ENCODE measurements at regions not wholly inside any gene's neighbourhood (a gene's known extent, or its start where the extent isn't known, plus 50 kb on each side); places are given as distances from the start of the nearest gene placed in this dataset.
A peak's percentile ranks its signal among the peaks of the same experiment; 100 is the strongest.
"Not testable (repeated sequence)": the region's sequence is repeated elsewhere in the genome, so short reads cannot be mapped to it uniquely, and the experiment has no call there.

GRCh38 chr1:29948581-29948980 is 712.3 kb downstream of the PTPRU start:
- no peak for DNase-seq

DNA sequence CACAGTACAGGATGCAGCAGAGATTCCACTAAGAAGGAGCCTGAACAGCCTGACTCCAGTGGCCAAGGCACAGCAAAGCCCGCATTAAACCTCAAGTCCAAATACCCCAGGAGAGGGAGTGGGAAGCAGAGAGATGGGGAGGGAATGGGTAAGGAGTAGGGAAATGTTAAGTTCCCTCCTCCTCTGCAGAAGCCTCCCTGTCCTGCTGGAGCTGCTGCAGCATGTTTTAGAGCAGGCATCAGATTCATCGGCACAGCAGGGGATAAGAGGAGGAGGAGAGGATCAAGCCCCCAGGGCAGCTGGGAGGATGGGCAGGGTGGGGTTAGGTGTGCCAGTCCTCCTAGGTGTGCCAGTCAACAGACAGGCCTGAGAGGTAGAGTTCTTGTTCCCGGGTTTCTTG is 709.7 kb downstream of the PTPRU start:
- no peak for DNase-seq

GRCh38 chr1:29945426-29945825 is 709.1 kb downstream of the PTPRU start:
- no peak for DNase-seq

DNA sequence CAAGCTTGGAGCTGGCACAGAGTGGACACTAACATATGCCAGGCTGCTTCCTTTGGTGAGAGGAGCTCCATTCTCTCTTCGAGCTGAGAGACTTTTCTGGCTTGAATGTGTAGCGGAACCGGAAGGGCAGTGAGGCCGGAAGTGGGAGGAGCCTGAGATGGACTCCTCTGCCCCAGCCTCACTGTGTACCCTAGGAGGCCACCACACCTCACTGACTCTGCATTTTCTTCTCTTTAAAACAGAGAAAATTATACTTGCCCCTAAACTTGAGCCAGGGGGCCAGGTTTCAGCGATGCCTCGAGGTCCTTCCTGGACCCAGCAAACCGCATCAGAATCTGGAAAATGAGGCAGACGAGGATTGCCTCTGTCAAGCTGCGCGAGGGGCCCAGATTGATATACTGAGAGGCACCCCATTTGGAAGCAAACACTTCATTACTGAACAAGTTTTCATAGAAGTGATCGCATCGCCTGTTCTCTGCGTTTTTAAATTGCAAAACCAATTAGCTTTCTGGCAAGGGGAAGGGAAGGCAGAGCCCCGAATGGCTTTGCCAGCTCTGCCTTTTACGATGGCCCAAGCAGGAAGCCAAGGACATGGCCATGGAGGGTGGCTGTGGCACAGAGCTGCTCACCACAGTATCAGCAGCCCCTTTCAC is 708.1 kb downstream of the PTPRU start:
- no peak for DNase-seq

- DNase-seq: no peak
Observed at GRCh38 chr1:29943034-29943433, 706.7 kb downstream of the PTPRU start.

- DNase-seq: no peak
Observed at GRCh38 chr1:29939079-29939478, 702.8 kb downstream of the PTPRU start.

GRCh38 chr1:29937356-29937755 is 701.0 kb downstream of the PTPRU start:
- DNase-seq: no peak

DNA sequence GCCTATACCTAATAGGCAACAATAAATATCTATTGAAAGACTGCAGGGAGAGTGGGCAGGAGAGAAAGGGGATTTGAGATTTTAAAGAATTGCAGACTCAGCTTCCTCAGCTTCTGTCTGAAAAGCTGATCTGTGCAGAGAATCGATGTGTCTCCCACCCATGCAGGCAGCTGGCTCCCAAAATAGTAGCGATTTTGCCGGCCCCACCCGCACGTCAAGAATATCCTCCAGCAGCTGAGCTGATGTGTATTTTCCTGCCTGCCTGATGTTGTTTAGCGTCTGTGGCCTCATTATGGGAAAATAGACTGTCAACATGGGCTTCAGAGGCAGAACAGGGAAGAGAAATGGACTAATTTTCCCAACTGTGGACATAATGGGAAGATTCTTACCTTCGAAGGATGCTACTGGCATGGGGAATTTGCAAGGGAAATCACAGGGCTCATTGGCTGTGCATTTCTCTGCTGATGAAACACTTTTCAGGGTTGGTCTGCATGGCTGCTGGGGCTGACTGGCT is 699.8 kb downstream of the PTPRU start:
- no peak for DNase-seq

- no peak for DNase-seq
Observed at GRCh38 chr1:29934255-29934772, 698.0 kb downstream of the PTPRU start.

DNA sequence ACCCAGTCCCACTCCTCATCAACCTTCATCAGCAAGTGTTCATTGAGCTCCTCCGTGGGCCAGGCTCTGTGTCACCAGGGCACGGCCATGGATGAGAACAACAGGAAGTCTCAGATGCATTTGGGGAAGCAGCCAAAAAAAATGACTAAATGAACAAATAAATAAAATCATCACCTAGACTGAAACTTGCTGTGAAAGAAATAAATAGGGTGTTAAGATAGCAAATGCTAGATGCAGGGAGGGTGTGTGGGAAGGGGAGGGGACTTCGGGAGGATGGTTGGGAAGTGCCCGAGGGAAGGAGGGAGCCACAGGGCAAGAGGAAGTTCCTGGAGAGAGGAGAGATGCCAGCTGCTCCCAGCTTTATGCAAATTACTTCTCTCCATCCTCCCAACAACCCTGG is 696.7 kb downstream of the PTPRU start:
- DNase-seq: no peak

DNA sequence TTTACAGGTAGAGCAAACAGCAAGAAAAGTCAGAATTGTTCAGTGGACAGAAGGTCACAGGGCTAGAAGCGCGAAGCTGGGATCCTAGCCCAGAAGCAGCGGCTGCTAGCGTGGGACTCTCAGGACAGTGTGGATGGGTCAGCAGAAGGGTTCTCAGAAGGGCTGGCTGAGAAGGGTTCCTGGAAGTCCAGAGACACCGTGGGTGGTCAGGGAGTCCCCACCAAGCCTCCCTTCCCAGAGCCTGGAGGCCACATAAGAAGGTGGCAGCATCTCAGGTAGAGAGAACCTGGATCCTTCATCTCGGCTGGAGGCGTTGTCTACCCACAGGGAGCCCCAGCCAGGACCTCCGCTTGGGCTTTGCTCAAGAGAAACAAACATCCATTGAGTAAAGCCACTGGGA is 696.3 kb downstream of the PTPRU start:
- no peak for DNase-seq

DNA sequence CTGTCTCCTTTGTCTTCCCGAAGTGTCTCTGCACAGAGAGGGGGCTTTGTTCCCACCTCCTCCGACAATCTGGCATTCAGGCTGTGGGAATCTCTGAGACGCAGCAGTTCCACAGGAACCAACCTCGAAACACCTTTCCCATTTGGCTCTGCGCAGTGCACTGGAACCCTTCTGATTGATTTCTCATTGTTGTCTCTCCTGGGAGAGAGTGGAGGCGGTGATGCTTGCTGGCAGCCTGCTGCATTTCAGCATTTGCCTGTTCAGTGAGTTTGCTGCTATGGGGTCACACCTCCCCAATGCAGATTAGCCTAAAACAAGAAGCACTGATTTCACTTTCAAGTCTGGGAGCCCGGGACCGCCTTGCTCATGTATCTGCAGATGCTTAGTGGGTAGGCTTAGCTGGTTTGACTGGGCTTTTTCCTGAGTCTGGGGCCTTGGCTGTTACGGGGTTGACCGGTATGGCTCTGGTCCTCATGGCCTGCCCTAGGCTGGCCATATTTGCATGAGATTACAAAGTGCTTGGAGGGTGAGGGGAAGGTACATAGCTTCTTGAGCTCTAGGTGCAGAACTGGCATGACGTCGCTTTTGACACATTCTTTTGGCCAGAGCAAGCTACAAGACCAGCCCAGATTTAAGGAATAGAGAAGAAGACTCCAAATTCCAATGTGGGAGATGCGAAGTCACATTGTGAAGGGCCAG is 695.3 kb downstream of the PTPRU start:
- no peak for DNase-seq

- no peak for DNase-seq
Observed at GRCh38 chr1:29925058-29925457, 688.7 kb downstream of the PTPRU start.

DNA sequence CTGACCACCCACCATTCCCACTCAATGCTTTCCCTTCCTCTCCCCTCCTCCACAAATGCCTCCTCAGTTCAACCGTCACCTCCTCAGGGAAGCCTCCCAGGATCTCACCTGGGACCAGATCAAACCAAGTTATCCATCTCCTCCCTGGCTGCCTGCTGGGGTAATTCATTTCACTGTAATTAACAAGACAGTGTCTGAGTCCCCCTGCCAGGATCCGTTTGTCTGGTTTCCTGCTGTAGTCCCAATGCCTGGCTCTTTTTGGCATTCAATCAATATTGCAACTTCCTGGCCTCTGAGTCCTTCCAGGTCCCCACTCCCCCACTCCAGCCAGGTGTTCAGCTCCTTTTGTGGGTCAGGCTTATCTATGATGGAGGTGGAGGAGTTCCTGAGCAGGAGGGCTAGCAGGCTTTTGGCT is 687.7 kb downstream of the PTPRU start:
- no peak for DNase-seq

- no peak for DNase-seq
Observed at GRCh38 chr1:29921741-29922140, 685.4 kb downstream of the PTPRU start.

DNA sequence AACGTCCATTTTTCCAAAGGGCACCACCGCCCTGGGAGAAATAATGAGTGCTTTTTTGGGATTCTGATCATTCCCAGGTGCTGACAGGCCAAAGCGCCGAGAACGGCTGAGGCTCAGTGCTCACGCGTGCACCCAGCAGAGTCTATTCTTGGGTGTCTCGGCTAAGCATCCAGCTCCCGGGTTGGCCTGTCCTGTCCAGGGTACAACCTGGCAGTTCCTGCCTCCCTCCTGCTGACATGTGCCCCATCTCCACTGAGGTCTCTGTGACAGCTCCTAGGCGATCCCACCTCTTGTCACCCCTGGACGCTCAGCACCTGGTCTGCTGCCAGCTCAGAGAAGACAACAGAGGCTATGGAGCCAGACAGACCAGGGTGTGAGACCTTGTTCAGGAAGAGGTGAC is 684.5 kb downstream of the PTPRU start:
- DNase-seq: no peak

DNA sequence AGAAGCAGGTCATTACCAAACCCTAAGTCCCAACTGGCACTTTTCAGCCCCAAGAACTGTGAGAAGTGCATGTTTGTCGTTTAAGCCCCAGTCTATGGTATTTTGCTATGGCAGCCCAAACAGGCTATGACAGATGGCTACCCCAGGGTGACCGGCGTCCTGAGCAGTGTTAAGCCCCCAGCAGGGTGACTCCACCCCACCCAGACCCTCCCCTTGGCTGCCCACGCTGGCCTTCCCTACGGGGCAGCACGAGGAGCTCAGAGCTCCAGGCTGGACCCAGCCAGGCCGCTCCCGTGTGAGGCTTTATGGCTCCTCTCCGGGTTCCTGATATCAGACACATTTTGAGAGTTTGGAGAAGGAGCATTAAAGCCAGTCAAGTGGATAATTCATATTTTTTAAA is 684.0 kb downstream of the PTPRU start:
- DNase-seq: no peak

DNA sequence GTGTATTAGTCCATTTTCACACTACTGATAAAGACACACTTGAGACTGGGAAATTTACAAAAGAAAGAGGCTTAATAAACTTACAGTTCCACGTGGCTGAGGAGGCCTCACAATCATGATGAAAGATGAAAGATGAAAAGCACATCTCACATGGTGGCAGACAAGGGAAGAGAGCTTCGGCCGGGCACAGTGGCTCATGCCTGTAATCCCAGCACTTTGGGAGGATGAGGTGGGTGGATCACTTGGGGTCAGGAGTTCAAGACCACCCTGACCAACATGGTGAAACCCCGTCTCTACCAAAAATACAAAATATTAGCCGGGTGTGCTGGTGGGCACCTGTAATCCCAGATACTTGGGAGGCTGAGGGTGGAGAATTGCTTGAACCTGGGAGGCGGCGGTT is 682.7 kb downstream of the PTPRU start:
- DNase-seq: not testable (repeated sequence)

GRCh38 chr1:29916656-29917369 is 680.5 kb downstream of the PTPRU start:
- no peak for DNase-seq

GRCh38 chr1:29914936-29915335 is 678.6 kb downstream of the PTPRU start:
- DNase-seq: no peak

DNA sequence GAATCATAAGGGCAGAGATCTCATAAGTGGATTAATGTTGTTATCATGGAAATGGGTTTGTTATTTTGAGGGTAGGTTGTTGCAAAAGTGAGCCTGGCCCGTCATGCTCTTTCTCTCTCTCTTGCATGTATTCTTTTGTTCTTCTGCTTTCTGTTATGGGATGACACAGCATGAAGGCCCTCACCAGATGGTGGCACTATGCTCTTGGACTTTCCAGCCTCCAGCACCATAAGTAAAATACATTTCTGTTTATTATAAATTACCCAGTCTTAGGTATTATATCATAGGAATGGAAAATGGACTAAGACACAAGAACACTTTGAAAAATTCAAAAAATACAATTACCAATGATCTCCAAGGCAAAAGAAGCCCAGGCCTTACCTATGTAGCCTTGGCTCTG is 676.1 kb downstream of the PTPRU start:
- peak; percentile 4 for DNase-seq

DNA sequence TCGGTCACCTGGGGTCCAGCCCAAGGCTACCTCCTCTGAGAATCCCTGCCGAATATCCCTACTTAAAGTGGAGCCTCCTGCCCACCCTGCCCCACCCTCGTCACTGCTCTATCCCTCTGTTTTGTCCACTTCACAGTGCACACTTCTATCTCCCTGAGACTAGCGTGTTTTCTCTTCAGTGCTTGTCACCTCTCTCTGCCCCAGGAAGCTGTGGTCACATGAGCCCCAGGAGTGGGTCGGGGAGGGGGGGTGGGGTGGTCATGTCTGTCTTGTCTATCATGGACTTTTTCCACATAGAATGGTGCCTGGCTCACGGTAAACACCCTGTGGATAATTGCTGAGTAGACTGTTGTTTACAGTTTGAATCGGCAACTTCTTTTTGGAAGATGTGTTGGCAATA is 673.6 kb downstream of the PTPRU start:
- DNase-seq: no peak

GRCh38 chr1:29907596-29907995 is 671.3 kb downstream of the PTPRU start:
- DNase-seq: no peak

DNA sequence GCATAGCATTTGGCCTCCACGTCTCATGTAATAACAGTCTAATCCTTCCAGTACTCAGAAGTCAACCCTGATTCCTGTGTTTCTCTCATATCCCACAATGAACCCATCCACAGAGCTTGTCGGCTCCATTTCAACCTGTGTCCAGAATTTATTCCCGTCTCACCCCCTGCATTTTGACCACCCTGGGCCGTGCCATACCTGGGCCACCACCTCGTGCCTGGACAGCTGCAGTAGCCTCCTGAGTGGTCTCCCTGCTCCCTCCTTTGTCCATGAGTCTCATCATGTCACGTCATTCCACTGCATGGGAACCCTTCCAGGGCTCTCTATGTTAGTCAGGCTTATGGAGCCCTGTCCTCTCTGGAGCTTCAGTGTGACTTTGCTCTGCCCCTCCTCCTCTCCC is 670.6 kb downstream of the PTPRU start:
- no peak for DNase-seq
